ENCODE measurements at regions not wholly inside any gene's neighbourhood (a gene's known extent, or its start where the extent isn't known, plus 50 kb on each side); places are given as distances from the start of the nearest gene placed in this dataset.

DNA sequence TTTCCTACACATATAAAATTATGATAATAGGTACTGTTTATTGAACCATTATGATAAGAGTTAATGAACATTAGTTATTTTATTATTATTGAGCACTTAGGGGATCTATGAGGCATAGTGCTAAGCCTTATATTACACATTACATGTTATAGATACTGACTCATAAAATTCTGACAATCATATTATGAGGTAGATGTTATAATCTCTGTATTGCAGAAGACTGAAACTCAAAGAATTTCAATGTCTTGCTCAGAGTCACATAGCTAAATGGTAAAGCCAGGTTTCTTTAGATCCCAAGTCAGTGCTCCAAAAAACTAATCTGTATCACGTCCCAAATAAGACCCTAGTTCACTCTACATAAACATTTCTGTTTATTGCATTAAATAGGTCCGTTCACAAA, 207.2 kb upstream of the CNKSR2 start:
- H3K4me3 ChIP-seq = no peak overlapping the region
- DNase-seq (ENCODE audit: low spot score) = no peak
- no peaks in the 10 kb centered on the region for H3K27me3 ChIP-seq
- no peaks in the 10 kb centered on the region for H3K4me1 ChIP-seq
- H3K27ac ChIP-seq = no peak overlapping the region
- no peaks in the 10 kb centered on the region for H3K9me3 ChIP-seq
- no peaks in the 10 kb centered on the region for H3K36me3 ChIP-seq
- no peak for TF ChIP-seq CTCF (IDR thresholded peaks at IDR 0.05)

- no peaks in the 10 kb centered on the region for H3K36me3 ChIP-seq
- H3K4me1 ChIP-seq = no peaks in the 10 kb centered on the region
- no peaks in the 10 kb centered on the region for H3K9me3 ChIP-seq
- no peak for TF ChIP-seq CTCF (IDR thresholded peaks at IDR 0.05)
- H3K4me3 ChIP-seq = no peak overlapping the region
- no peak for DNase-seq (ENCODE audit: low spot score)
- H3K27ac ChIP-seq = no peak overlapping the region
- no peaks in the 10 kb centered on the region for H3K27me3 ChIP-seq
These were observed 206.7 kb upstream of the CNKSR2 start for GRCh38 chrX:21167494-21167893.

DNA sequence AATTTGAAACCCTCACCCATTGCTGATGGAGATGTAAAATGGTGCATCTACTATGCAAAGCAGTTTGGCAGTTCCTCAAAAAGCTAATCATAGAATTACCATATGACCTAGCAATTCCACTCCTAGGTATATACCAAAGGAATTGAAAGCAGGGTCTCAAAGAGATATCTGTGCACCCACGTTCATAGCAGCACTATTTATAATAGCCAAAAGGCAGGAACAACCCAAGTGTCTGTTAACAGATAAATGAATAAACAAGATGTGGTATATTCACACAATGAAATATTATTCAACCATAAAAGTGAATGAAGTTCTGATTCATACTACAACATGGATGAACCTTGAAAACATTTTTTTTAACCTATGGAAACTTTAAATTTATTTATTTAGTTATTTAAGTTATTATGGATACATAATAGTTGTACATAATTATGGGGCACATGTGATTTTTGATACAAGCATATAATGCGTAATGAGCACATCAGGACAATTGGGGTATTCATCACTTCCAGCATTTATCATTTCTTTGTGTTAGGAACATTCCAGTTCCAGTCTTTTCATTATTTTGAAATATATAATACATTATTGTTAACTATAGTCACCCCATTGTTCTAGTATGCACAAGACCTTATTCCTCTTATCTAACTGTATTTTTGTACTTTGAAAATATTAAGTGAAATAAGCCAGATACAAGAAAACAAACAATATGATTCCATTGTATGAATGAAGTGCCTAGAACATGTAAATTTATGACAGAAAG, 205.6 kb upstream of the CNKSR2 start:
- no peak overlapping the region for H3K27ac ChIP-seq
- TF ChIP-seq CTCF (IDR thresholded peaks at IDR 0.05) = no peak
- no peak for DNase-seq (ENCODE audit: low spot score)

DNA sequence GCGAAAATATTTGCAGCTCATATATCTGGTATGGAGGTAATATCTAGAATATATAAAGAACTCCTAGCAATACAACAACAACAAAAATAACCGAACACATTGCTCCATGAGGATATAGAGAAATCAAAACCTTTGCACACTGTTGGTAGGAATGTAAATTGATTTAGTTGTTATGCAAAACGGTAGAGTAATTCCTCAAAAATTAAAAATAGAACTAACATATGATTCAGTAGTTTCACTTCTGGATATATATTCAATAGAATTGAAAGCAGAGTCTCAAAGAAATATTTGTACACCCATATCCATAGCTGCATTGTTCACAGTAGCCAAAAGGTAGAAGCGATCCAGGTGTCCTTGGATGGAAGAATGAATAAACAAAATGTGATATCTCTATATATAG, 203.0 kb upstream of the CNKSR2 start:
- Histone ChIP-seq H3K36me3 (no peaks in the 10 kb centered on the region), H3K27me3 (no peaks in the 10 kb centered on the region), H3K4me1 (no peaks in the 10 kb centered on the region), H3K9me3 (no peaks in the 10 kb centered on the region), H3K4me3 (no peak overlapping the region), H3K27ac (no peak overlapping the region)
- no peak for DNase-seq (ENCODE audit: low spot score)
- TF ChIP-seq CTCF (IDR thresholded peaks at IDR 0.05) = no peak

More for the DNA sequence above, 205.6 kb upstream of the CNKSR2 start:
- H3K27me3 ChIP-seq = no peaks in the 10 kb centered on the region
- H3K4me1 ChIP-seq = no peaks in the 10 kb centered on the region
- no peak overlapping the region for H3K4me3 ChIP-seq
- no peaks in the 10 kb centered on the region for H3K9me3 ChIP-seq
- no peaks in the 10 kb centered on the region for H3K36me3 ChIP-seq

- no peaks in the 10 kb centered on the region for H3K4me1 ChIP-seq
- H3K27ac ChIP-seq = no peak overlapping the region
- TF ChIP-seq CTCF (IDR thresholded peaks at IDR 0.05) = no peak
These were observed 199.8 kb upstream of the CNKSR2 start for GRCh38 chrX:21174439-21174838.

More at GRCh38 chrX:21174439-21174838, 199.8 kb upstream of the CNKSR2 start:
- H3K36me3 ChIP-seq = no peaks in the 10 kb centered on the region
- no peak overlapping the region for H3K4me3 ChIP-seq
- no peaks in the 10 kb centered on the region for H3K9me3 ChIP-seq
- H3K27me3 ChIP-seq = no peaks in the 10 kb centered on the region
- DNase-seq (ENCODE audit: low spot score) = no peak
